BE2C (cell line): ENCODE measurements at regions not wholly inside any gene's neighbourhood (a gene's known extent, or its start where the extent isn't known, plus 50 kb on each side); places are given as distances from the start of the nearest gene placed in this dataset.

ENCODE experiments used
- DNase-seq: peaks from one replicate; pipeline ENCODE4 v3.0.0-alpha.2; 2020
- H3K27me3 ChIP-seq: fragments of 250-450 bp; sonication (Bioruptor Pico); 2 replicates; pipeline ENCODE4 v1.5.1; 2020; ENCODE audit warnings: mild to moderate bottlenecking
- H3K36me3 ChIP-seq: fragments of 250-450 bp; sonication (Bioruptor Pico); 2 replicates; pipeline ENCODE4 v1.5.1; 2020; ENCODE audit warnings: mild to moderate bottlenecking
- H3K4me1 ChIP-seq: fragments of 250-450 bp; sonication (Bioruptor Pico); 2 replicates; pipeline ENCODE4 v1.5.1; 2020
- H3K4me3 ChIP-seq: 2 replicates; pipeline ENCODE4 v1.5.1; 2011; ENCODE audit warnings: low read depth, low read length
- H3K9me3 ChIP-seq: fragments of 250-450 bp; sonication (Bioruptor Pico); 2 replicates; pipeline ENCODE4 v1.5.1; 2020
- CTCF ChIP-seq: IDR thresholded peaks from 2 replicates; pipeline ENCODE4 v1.5.1; 2012; ENCODE audit warnings: mild to moderate bottlenecking, low read depth, low read length

- Histone ChIP-seq H3K9me3 (no peaks in the 10 kb centered on the region), H3K4me3 (no peak overlapping the region), H3K27me3 (no peaks in the 10 kb centered on the region), H3K36me3 (no peaks in the 10 kb centered on the region), H3K4me1 (no peaks in the 10 kb centered on the region)
- DNase-seq: no peak
- no peak for TF ChIP-seq CTCF
These were observed 87.0 kb downstream of the C11orf87 start for GRCh38 chr11:109508943-109509342.

GRCh38 chr11:109510316-109510715 lies 88.3 kb downstream of the C11orf87 start:
- TF ChIP-seq CTCF: no peak

GRCh38 chr11:109511598-109511997 lies 89.6 kb downstream of the C11orf87 start:
- no peak for DNase-seq
- TF ChIP-seq CTCF: no peak
- Histone ChIP-seq H3K36me3 (no peaks in the 10 kb centered on the region), H3K9me3 (no peaks in the 10 kb centered on the region), H3K4me1 (no peaks in the 10 kb centered on the region), H3K4me3 (no peak overlapping the region), H3K27me3 (no peaks in the 10 kb centered on the region)

More at GRCh38 chr11:109510316-109510715, 88.3 kb downstream of the C11orf87 start:
- Histone ChIP-seq H3K36me3 (no peaks in the 10 kb centered on the region), H3K4me1 (no peaks in the 10 kb centered on the region), H3K9me3 (no peaks in the 10 kb centered on the region), H3K27me3 (no peaks in the 10 kb centered on the region), H3K4me3 (no peak overlapping the region)
- DNase-seq: no peak

- no peak for DNase-seq
- H3K36me3 ChIP-seq: no peaks in the 10 kb centered on the region
- no peak for TF ChIP-seq CTCF
- H3K4me3 ChIP-seq: no peak overlapping the region
- no peaks in the 10 kb centered on the region for H3K27me3 ChIP-seq
- no peaks in the 10 kb centered on the region for H3K4me1 ChIP-seq
- H3K9me3 ChIP-seq: no peaks in the 10 kb centered on the region
These were observed 90.3 kb downstream of the C11orf87 start for GRCh38 chr11:109512249-109512648.

- Histone ChIP-seq H3K4me3 (no peak overlapping the region), H3K27me3 (no peaks in the 10 kb centered on the region), H3K36me3 (no peaks in the 10 kb centered on the region), H3K4me1 (no peaks in the 10 kb centered on the region), H3K9me3 (no peaks in the 10 kb centered on the region)
- no peak for TF ChIP-seq CTCF
- no peak for DNase-seq
These were observed 90.7 kb downstream of the C11orf87 start for GRCh38 chr11:109512680-109513079.

GRCh38 chr11:109514313-109515018 lies 92.5 kb downstream of the C11orf87 start:
- DNase-seq: no peak
- Histone ChIP-seq H3K4me3 (no peak overlapping the region), H3K27me3 (no peaks in the 10 kb centered on the region), H3K36me3 (no peaks in the 10 kb centered on the region), H3K4me1 (no peaks in the 10 kb centered on the region), H3K9me3 (no peaks in the 10 kb centered on the region)
- no peak for TF ChIP-seq CTCF
